HG03558 (cell line): ENCODE measurements at regions not wholly inside any gene's neighbourhood (a gene's known extent, or its start where the extent isn't known, plus 50 kb on each side); places are given as distances from the start of the nearest gene placed in this dataset.
A peak's percentile ranks its signal among the peaks of the same experiment; 100 is the strongest.
"Not testable (repeated sequence)": the region's sequence is repeated elsewhere in the genome, so short reads cannot be mapped to it uniquely, and the experiment has no call there.

ENCODE experiments used
- ATAC-seq: cut with Tn5 transposase; IDR thresholded peaks from one replicate; pipeline ENCODE4 v1.9.1; 2021; ENCODE audit warnings: moderate number of reproducible peaks; ENCODE audit not compliant: unreplicated experiment; ENCODE audit errors: extremely low read depth

DNA sequence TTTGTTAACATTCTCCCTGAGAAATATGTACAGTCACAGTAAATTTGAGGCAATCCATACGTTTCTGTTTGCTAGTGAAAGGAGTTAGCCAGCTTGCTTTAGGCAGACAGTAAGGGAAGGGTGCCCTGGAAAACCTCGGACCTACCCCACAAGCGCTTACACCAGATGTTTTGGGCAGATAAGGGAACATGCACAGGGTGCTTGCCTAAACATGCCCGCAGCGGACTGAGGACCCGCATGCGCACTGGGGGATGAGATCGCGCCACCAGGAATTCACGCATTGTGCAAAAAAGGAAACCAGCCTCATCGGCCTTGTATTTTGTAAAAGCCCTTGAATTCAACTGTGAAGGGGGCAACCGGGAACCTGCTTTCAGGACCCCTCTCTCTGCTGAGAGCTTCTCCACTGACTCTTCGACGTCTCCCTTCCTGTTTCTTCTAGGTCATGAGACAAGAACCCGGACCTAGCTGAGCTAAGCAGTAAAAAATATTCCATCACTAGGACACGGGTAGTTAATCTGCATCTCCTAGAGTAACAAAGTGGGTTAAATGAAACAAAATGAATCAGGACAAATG, 1399.2 kb upstream of the ATXN8OS start:
- no peak for ATAC-seq

DNA sequence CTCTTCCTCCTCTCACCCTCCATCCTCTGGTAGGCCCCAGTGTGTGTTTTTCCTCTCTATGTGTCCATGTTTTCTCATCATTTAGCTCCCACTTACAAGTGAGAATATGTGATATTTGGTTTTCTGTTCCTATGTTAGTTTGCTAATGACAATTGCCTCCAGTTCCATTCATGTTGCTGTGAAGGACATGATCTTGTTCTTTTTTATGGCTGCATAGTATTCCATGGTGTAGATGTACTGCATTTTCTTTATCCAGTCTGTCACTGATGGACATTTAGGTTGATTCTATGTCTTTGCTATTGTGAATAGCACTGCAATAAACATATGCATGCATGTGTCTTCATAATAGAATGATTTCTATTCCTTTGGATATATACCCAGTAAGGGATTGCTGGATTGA, 1401.6 kb upstream of the ATXN8OS start:
- not testable (repeated sequence) for ATAC-seq

DNA sequence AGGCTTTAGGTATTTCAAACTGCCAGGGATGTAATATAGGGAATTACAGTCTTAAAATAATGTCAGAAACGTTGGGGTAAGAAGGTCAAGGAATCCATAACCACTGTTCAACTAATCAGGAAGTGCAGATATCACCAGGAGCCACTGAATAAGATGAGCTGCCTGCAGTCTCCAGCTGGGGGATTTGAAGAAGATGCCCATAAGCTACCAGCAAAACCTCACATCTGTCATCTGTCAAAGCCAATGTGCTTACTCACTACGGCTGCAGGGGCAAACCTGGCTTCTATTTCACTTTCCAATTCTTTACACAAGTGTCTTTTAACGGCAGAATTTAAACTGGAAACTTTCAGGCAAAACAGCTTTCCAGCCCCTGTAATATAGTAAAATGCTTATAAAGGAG, 1410.1 kb upstream of the ATXN8OS start:
- no peak for ATAC-seq

DNA sequence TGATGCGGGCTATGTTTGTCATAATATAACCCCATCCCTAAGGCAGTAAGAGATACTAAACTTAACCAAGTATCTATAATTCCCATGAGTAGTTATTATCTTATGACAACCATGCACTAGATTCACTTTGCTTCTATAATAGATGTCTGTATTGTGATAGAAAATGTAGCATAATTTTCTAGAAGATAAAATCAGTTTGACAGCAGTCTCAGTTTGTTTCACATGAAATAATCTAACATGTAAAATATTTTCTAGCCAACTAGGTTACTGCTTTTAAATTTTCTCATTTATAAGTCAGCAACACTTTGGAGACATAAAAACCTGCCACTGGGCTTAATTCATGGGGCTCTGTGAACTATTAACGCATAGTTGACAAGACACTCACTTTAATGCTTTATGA, 1410.7 kb upstream of the ATXN8OS start:
- ATAC-seq: no peak

DNA sequence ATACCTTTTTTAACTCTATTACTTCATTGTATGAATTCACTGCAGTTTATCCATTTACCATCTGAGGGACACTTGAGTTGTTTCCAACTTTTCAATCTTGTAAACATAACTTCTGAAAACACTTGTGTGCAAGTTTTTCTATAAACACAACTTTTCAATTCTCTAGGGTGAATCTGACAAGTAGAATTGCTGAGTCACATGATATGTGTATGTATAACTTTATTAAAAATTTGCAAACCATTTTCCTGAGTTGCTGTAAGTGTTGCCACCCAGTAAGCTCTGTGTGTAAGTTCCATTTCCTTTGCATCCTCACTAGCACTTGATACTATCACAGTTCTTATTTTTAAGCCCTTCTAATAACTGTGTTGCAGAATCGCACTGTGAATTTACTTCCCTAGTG, 1415.6 kb upstream of the ATXN8OS start:
- no peak for ATAC-seq

DNA sequence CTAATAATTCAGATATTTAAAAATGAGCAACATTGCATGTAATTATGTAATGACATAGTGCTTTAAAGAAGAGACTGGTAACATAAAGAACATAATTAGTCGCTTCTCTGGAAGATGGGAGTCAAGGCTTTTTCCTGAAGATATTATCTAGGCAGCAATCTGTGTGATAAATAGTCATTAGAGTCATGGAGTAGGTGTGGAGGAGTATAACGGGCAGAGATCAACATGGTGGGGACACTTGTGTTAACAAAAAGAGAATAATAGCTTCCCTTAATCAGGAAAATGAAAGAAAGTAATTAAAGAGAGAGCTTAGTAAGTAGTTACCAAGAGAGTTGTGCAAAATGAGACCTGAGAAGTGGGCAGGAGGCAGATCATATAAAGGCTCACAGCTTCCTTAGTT, 1417.1 kb upstream of the ATXN8OS start:
- ATAC-seq: no peak

DNA sequence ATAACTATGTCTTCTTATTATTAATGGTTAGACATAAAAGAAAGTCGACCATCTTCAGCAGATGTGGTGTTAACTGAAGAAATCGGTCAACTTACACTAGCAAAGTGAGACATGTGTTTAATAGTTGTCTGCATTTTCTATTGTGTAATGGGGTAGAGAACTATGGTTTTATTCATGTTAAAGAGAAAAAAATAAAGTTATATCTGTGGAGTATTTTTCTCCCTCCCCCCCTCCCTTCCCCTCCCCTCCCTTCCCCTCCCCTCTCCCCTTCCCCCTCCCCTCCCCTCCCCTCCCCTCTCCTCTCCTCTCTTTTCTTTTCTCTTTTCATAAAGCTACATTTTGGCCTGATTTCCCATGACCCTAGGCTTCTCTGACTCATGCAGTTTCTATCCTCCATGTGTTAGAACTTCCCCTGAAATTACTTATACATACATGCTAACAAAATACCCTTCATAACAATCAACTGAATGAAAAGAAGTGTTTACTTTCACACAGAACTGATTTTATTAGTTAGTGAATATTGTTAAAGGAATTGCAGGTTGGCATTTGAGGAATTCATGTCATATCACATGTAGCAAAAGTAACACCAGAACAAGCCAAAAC, 1431.0 kb upstream of the ATXN8OS start:
- ATAC-seq: no peak

DNA sequence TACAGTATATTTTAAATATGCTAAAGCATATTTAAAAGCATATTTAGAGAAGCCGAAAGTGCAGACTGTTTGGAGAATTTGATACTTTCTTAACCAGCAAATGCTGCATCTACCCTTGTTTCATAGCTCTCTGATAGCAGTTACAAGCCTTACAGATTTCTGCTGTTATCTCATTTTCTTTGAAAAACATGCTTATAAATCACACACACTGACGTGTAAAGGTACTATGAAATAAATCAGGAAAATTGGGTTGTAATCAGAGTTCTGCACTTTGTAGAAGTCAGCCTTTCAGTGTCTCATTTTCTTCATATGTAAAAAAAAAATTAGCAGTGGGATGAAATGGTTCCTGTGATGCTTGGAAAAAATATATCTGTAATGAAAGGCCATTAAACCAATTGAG, 1432.4 kb upstream of the ATXN8OS start:
- ATAC-seq: no peak

DNA sequence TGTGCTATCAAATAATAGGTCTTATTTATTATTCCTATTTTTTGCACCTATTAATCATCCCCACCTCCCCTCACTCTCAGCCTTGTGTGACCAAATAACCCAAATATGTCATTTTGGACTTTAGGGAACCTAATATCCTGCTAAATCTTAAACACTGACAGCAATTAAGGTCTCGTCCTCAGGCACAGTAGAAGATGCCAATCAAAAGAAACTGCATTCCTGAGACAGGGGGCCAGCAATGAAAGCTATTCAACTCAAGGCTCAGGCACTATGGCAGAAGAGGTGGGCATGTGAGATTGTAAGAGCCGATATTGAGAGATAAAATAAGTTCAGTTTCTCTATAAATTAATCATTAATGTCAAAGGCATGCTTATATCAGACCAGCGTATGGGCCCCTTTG, 1437.7 kb upstream of the PCDH9 start:
- ATAC-seq: no peak

DNA sequence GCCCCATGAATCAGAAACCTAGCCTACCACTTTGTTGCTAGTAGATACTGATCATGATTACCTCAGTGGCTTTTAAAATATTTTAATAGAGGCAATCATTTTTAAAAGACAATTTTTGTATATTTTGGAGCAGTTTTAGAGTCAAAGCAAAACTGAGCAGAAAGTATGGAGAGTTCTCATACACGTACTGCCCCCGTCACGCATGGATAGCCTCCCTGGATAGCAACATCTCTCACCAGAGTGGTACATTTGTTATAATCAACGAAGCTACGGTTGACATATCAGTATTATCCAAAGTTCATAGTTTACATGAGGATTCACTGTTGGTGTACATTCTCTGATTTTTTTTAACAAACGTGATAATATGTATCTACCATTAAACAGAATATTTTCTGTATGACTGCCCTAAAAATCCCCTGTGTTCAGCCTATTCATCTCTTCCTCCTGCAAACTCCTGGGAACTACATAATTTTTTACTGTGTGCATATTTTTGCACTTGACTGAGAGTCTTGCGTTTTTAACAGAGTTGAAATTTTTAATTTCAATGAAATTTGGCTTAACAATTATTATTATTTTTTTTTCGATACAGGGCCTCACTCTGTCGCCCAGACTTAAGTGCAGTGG, 1436.8 kb upstream of the PCDH9 start:
- no peak for ATAC-seq

DNA sequence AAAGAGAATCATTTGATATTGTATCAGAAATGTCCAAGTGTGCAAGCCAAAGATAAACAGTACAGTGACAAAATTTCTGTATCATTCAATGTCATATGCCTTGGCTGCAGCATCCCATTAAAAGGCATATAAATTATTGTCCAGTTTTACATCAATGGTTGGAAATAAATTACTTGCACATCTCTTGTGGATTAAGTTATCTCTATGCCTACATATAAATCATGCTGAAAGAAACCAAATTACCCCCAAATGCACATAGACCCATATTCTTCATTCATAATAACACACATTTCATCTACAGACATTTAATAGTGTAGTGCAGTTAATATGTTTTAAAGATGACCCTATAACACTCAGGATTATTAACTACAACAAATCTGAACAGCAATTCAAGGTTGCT, 1415.7 kb upstream of the PCDH9 start:
- no peak for ATAC-seq

DNA sequence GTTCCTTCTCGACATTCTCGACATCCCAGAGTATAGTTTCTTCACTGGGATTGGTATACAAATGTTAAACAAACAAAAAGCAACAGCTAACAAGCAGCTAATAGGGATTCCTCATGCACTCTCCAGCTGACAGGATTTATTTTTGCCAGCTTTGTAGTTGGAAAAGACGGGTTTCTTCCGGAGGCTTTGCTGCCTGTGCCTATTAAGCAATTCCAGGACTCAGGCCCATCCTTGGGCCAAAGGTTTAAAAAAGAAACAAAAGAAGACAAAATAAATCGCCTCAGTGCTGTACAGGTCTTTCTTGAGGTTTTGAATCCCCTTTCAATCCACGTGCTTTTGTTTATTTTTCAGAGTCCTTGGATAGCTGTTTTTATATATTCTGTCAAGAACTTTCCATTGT, 1414.5 kb upstream of the PCDH9 start:
- no peak for ATAC-seq

DNA sequence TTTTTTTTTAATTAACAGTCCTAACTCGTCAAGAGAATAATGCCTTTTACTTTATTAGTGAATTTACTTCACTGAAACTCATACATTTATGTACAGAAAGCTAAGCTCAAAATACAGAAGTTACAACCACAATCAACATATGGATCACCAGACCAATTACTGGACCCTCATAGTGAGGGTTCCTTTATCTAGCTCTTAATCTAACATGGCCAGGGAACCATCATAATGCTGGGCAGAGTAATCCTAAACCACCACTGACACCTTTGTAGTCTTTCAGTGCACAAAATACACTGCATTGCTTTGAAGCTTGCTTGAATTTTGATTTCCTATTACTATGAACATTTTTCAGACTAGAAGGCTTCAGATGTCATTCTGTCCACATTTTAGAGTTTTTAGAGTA, 1406.6 kb upstream of the PCDH9 start:
- ATAC-seq: no peak

DNA sequence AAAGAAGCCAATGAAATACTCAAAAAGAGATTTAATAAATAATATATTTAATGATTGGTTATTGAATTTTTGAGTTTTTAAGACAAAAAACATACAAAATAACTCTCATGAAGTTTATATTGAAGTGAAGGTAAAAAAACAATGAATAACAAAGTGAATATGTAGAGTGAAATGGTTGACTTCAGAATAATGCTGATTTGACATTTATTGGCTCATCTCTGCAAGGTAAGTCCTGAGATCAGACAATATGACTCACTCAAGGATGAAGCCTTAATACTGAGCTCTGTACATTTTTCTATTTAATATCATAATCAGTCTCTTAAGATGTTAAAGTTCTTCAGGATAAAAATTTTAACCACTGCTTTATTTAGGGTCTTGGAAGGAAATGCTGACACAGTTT, 1398.9 kb upstream of the PCDH9 start:
- no peak for ATAC-seq

DNA sequence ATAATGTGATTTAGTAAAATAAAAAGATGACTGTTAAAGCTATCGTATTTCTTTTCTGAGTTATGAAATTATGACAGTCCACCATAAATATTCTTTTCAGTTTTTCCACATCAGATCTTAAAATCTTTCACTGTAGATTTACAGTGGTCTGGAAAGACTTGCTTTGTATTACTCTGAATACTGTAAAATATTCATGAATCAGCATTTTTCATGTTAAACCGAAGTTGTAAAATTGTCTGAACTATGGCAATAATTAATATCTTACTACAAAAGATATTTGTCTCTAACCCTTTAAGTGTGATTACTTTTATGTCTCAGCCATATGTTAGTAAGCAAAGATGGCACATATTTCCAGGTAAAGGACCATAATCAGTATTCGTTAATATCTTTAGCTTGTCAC, 1397.2 kb upstream of the PCDH9 start:
- ATAC-seq: no peak

DNA sequence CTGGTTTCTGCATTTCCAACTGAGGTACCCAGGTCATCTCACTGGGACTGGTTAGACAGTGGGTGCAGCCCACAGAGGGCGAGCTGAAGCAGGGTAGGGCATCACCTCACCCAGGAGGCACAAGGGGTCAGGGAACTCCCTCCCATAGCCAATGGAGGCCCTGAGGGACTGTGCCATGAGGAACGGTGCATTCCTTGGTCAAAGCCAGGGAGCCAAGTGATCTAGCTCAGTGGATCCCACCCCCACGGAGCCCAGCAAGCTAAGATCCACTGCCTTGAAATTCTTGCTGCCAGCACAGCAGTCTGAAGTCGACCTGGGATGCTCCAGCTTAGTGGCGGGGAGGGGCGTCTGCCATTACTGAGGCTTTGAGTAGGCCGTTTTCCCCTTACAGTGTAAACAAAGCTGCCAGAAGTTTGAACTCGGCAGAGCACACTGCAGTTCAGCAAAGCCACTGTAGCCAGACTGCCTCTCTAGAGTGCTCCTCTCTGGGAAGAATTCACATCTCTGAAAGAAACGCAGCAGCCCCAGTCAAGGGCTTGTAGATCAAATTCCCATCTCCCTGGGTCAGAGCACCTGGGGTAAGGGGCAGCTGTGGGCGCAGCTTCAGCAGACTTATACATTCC, 1386.6 kb upstream of the PCDH9 start:
- no peak for ATAC-seq

DNA sequence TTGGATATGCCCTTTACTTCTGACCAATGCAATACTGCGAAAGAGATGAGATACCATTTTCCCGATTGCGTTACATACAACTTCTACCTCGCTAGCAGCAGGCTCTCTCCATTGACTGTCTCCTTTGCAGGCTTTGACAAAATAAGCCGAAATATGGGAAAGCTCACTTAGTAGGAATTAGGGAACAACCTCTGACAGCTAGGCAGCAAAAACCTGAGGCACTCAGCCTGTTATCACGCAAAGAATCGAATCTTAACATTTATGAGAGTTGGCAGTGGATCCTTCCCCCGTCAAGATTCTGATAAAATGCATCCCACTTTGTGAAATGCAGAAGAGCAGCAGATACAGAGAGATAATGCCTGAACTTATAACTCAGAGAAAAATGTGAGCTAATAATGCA, 1379.5 kb upstream of the PCDH9 start:
- ATAC-seq: no peak

DNA sequence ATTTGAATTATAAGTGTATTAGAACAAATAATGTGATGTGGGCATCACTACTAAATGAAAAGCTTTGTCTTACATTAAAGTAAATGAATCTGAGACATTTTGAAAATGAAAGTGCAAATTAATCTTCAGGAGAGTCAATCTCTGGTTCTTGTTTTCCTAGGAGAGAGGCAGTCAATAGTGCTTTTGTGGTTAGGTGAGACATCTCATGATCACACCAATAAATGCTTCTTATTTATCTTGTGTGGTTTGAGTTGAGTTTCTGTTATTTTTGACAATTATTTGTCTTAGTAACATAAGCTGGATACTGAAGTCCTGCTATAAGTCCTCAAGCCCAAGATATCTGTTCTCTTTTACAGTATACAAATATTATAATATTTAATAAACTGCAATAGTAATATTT, 1378.0 kb upstream of the PCDH9 start:
- no peak for ATAC-seq

DNA sequence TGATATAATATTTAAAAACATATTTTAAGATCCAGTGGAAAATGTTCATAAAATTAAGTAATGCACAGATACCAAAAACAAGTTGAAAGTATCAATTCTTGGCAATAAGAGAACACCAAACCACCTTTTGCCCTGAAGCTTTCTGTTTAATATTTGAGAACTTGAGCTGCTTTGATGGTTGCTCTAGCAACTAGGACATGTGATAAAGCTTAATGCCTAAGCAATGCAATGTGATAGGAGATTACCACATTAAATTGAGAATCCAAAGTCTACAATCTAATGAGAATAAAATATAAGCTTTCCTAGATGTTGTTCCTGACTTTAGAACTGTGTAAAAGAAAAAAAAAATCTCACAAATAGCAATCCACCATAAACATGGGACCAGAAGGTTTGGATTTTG, 1367.5 kb upstream of the PCDH9 start:
- ATAC-seq: no peak

DNA sequence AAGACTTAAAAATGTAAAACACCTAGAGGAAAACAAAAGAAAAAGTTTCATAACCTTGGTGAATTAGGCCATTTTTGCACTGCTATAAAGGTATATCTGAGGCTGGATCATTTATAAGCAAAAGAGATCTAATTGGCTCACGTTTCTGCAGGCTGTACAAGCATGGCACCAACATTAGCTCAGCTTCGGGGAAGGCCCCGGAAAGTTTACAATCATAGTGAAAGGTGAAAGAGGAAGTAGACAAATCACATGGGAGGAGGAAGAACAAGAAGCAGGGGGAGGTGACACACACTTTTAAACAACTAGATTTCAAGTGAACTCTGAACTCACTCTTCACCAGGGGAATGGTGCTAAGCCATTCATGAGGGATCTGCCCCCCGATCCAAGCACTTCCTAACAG, 1358.5 kb upstream of the PCDH9 start:
- ATAC-seq: peak; percentile 98

DNA sequence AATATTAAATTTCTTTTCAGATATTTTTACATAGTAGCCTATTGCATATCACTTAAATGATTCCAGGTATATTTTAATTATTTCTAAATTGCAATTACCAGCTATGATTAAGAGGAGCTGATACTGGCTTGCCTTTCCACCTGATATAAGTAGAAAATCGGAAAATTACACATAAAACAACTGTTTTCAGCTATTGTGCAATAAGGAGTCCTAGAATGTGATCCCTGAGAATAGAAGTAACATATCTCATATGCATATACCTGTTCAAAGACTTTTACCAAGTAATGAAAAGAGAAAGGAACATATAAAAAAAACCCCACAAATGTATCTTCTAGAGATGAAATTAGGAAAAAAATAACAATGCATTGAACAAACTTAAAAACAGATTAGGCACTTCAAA, 1354.6 kb upstream of the PCDH9 start:
- ATAC-seq: no peak

DNA sequence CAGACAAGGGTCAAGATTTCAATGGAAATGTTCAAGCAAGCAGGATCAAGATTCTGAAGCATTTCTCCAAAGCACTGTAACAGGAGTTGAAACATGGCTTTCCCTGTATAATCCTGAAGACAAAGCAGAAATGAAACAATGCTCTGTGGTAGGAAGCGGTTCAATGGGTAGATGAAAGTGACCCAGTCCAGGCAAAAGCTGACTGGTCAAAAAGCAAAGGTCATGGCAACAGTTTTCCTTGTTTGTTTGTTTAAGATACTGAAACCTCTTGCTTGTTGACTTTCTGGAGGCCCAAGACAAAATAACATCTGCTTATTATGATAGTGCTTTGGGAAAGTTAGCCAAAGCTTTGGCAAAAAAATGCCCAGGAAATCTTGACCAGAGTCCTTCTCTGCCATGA, 1343.9 kb upstream of the PCDH9 start:
- ATAC-seq: no peak
